IPS-NIHi11 (cell line): ENCODE measurements at regions not wholly inside any gene's neighbourhood (a gene's known extent, or its start where the extent isn't known, plus 50 kb on each side); places are given as distances from the start of the nearest gene placed in this dataset.
"Not testable (repeated sequence)": the region's sequence is repeated elsewhere in the genome, so short reads cannot be mapped to it uniquely, and the experiment has no call there.

Source experiments
- DNase-seq: peaks from one replicate; pipeline ENCODE4 v3.0.0; 2012; ENCODE audit warnings: mixed read lengths, low spot score

- no peak for DNase-seq
Observed at GRCh38 chr6:113696960-113697359, 160.2 kb upstream of the MARCKS start.

- no peak for DNase-seq
Observed at GRCh38 chr6:113697632-113698410, 159.3 kb upstream of the MARCKS start.

GRCh38 chr6:113699239-113699638 is 157.9 kb upstream of the MARCKS start:
- DNase-seq = no peak

DNA sequence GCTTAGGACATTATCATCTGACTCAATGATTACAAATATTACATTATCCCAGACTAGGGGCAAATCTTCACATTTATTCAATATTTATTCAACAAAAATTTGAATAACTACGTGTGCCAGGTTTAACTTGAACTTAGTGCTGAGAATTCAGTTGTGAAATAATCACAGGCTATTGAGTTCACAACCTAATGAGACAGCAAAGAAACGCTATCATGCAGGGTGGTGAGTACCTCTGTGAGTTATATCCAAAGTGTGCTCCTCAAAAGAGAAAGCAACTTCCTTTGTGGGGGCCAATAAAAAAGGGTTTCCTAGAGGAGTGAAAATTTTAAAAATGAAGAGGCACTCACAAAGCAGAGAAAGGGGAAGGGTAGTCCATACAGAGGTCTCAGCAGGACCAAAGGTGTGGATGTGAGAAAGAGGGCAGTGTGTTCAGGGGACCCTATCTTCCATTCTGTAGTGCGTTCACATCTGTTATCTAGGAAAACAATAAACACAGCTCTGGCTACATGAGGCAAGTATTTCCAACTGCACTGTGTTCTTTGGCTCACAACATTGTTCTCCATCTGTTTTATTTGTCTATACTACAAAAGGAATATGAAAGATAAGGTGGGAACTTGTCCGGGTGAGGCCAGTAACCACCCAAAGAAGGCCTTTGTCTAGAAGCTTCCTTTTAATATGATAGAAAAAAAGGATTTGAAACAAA is 155.4 kb upstream of the MARCKS start:
- DNase-seq = no peak

- DNase-seq = no peak
Observed at GRCh38 chr6:113707194-113707593, 150.0 kb upstream of the MARCKS start.

GRCh38 chr6:113709936-113710509 is 147.1 kb upstream of the MARCKS start:
- DNase-seq = no peak

- DNase-seq = no peak
Observed at GRCh38 chr6:113713665-113714064, 143.5 kb upstream of the MARCKS start.

DNA sequence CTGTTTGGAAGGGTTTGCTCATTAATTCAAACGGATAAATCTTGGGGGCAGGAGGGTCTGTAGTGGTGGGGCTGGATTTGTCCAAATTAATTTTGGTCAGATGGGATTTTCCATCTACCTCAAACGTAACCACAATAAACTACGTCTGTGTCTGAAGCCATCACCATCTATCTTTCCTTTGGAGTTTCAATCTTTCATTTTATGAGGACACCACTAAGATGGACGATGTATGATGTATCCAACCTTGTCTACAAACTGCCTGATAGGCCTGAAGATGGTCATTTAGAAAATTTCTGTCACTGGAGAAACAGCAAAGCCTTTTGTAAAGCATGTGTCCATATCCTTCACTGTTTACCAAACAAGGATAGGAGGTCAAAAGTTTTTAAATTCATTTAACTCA is 138.6 kb upstream of the MARCKS start:
- no peak for DNase-seq

GRCh38 chr6:113719064-113719463 is 138.1 kb upstream of the MARCKS start:
- DNase-seq = no peak

GRCh38 chr6:113719545-113719944 is 137.6 kb upstream of the MARCKS start:
- no peak for DNase-seq

DNA sequence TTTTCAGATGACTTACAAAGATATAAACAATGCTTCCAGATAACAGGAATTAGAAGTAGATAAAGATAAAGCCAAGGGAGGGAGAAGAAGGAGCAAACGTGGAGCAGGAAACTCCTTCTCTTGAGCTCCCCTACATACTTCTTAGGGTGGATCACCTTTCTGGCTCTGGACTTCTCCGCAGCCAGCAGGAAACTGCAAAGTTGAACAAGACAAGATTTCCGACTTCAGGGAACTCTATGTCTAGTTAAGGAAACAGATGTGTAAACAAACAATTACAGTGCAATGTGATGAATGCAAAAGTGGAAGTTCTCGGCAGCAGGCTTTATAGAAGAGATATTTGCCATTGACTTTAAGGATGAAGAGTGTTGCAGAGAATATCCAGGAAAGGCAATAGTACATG is 134.0 kb upstream of the MARCKS start:
- DNase-seq = no peak

GRCh38 chr6:113724927-113725326 is 132.2 kb upstream of the MARCKS start:
- not testable (repeated sequence) for DNase-seq

DNA sequence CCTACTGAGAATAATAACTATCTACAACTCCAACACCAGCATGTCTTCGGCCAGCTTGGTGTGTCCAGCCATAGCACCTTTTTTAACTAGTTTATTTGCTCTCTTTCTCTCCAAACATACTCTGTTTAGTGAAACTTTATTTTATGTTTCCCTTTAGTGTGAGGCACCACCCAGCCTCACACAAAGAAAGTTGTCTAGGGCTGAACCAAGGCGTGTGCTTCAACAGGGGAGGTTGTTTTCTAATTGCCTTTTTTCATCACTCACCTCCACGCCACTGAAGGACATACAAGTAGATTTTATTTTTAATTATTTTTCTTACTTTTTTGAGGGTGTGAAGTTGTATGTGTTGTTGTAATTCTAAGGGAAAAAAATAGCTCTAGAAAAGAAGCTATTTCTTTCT is 125.6 kb upstream of the MARCKS start:
- no peak for DNase-seq

DNA sequence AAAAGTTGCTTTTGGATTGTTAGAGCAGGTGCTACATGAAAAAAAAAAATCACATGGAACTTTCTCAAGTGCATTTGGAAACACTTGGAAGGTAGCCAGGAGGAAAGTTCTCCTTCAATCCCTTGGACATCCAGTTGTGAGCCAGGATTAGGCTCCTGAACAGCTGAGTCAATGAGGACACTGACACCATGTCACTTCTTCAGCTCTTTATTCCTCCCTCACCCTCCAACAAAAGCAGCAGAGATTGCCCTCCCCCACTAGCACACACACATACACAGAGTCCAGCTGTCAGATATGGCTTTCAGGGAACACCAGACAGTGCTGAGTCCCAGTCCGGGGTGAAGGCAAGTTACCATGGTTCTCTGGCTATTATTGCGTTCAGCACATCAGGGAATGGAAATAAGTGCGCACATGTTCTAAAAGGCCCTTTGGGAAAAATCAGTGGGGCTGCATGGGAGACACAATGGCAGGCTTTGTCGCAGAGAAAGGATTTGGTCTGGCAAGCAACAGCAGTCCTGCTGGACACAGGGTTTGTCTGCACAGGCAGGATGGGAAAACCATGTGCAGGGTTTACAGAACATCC is 124.7 kb upstream of the MARCKS start:
- DNase-seq = no peak

- DNase-seq = no peak
Observed at GRCh38 chr6:113733381-113733780, 123.8 kb upstream of the MARCKS start.

DNA sequence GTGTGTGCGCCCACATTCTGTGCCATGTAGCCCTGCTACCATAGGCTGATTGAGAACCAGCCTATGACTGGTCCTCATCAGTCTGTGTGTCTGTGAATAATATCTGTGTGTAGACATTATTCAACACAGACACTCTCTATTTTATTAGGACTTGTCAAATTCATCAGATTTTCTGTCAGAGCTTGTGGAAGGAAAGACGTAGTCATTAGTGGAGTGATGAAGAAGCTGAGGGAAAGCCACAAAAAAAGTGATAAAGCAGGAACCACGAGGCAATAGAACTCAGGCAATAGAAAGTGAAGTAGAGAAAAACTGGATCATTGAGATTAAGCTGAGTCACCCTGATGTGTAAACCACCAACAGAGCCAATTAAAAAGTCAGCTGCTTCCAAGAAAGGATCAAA is 122.2 kb upstream of the MARCKS start:
- DNase-seq = no peak

DNA sequence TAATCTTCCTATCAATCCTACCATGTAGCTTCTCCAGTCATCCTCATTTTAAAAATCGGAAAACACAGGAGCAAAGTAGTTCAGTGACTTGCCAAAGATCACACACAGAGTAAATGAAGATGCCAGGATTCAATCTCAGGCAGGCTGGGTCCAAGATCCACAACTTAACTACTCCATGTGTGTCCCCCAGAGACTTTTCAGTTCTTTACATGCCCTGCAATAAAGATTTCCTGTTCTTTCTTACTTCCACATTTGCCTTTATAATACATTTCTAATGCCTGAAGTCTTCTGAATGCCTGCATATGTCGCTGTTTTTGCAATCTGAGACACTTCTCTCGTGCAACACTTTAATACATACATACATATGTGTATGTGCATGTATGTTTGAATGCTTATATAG is 121.7 kb upstream of the MARCKS start:
- no peak for DNase-seq

- DNase-seq = no peak
Observed at GRCh38 chr6:113736978-113737377, 120.2 kb upstream of the MARCKS start.

- no peak for DNase-seq
Observed at GRCh38 chr6:113739041-113739655, 118.0 kb upstream of the MARCKS start.

GRCh38 chr6:113741651-113742050 is 115.5 kb upstream of the MARCKS start:
- no peak for DNase-seq

- no peak for DNase-seq
Observed at GRCh38 chr6:113742342-113742741, 114.8 kb upstream of the MARCKS start.

DNA sequence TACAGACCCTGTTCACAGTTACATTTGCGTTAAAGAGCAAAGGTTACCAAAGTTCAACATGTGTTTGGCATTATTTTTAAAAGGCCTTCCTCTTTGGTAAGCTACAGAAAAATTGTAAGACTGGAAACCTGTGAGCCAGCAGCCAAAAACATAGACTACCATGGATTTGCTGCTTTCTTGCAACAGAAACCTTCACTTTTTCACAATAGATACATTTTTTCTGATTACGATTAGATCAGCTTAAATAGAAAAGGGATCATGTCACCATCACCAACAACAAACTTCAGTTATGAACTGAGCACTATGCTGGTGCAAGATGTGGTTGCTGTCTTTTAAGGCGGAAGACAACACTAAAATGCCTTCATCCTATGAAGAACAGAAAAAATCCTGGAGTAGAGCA is 112.3 kb upstream of the MARCKS start:
- DNase-seq = no peak
